Dendritic cell treated with granulocyte-macrophage colony-stimulating factor and Interleukin-4, amounts not matched to agents 40 ng/mL and 50 ng/mL, for 4 days (primary cell): ENCODE measurements at regions not wholly inside any gene's neighbourhood (a gene's known extent, or its start where the extent isn't known, plus 50 kb on each side); places are given as distances from the start of the nearest gene placed in this dataset.
"Not testable (repeated sequence)": the region's sequence is repeated elsewhere in the genome, so short reads cannot be mapped to it uniquely, and the experiment has no call there.

Source experiments
- H3K27ac Mint-ChIP-seq: one replicate; pipeline ENCODE4 v1.8.0; 2022; ENCODE audit warnings: mild to moderate bottlenecking, mixed read lengths
- H3K27me3 Mint-ChIP-seq: one replicate; pipeline ENCODE4 v1.8.0; 2022; ENCODE audit warnings: mild to moderate bottlenecking, mixed read lengths
- H3K36me3 Mint-ChIP-seq: one replicate; pipeline ENCODE4 v1.8.0; 2022; ENCODE audit warnings: low read depth, mixed read lengths
- H3K4me1 Mint-ChIP-seq: one replicate; pipeline ENCODE4 v1.8.0; 2022; ENCODE audit warnings: low read depth, mixed read lengths
- H3K4me3 Mint-ChIP-seq: one replicate; pipeline ENCODE4 v1.8.0; 2022; ENCODE audit warnings: mild to moderate bottlenecking, moderate library complexity, mixed read lengths
- H3K9me3 Mint-ChIP-seq: one replicate; pipeline ENCODE4 v1.8.0; 2022; ENCODE audit warnings: mixed read lengths
- intact Hi-C: fragments of 100-400 bp; cut with micrococcal nuclease; formaldehyde crosslinking; loops from one replicate; pipeline ENCODE4 v1.15.0; 2022

DNA sequence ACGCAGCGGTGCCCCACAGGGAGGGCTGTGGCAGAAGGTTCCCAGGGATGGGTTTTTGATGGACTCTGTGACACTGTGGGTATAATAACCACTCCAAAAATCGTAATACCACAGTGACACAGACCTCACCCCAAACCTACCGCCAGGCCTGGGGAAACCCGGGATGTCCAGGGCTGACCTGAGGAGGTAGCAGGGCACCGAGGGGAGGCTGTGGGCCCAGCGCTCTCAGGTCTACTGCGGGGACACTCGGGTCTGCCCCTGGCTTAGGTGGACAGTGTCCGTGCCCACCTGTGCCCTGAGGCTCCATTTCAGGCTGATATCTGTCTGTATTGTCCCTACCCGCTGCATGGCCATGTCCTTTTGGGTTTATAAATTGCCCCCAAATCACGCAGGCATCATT is 387.9 kb downstream of the TMEM121 start:
- H3K27ac Mint-ChIP-seq, H3K4me1 Mint-ChIP-seq, H3K36me3 Mint-ChIP-seq, intact Hi-C loops, H3K4me3 Mint-ChIP-seq: not testable (repeated sequence)
- Mint-ChIP-seq H3K9me3 (peaks cover 14% of the 10 kb centered on the region), H3K27me3 (peaks cover 45% of the 10 kb centered on the region)

DNA sequence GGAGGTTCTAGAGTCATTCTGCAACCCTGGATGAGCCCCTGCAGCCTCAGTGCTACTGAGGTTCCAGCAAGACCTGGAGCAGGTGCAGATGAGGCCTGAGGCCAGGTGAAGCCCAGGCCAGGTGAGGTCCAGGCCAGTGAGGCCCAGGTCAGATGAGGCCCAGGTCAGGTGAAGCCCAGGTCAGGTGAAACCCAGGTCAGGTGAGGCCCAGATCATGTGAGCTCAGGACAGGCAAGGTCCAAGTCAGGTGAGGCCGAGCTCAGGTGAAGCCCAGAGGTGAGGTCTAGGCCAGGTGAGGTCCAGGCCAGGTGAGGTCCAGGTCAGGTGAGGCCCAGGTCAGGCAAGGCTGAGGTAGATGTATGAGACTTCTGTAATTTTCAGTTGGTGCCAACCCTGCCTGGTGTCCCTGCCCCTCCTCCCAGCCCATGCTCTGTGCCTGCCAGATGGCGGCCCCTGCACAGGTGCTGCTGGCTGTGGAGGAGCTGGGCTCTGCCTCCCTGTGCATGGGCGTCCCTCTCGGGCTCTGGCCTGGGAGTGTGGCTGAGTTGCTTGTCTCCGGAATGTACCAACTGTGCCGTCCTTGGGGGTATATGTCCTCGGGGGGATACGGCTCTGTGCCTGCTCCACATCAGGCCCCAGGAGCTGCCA is 388.5 kb downstream of the TMEM121 start:
- Mint-ChIP-seq H3K36me3 (no peaks in the 10 kb centered on the region), H3K27me3 (peaks cover 39% of the 10 kb centered on the region), H3K27ac (no peak overlapping the region), H3K9me3 (peaks cover 14% of the 10 kb centered on the region), H3K4me3 (no peak overlapping the region), H3K4me1 (no peaks in the 10 kb centered on the region)
- intact Hi-C loops = no loop called here

- H3K4me1 Mint-ChIP-seq, H3K27ac Mint-ChIP-seq, intact Hi-C loops, H3K36me3 Mint-ChIP-seq, H3K4me3 Mint-ChIP-seq: not testable (repeated sequence)
- peaks cover 14% of the 10 kb centered on the region for H3K9me3 Mint-ChIP-seq
- H3K27me3 Mint-ChIP-seq = peaks cover 32% of the 10 kb centered on the region
These were observed 389.2 kb downstream of the TMEM121 start for GRCh38 chr14:105915546-105915945.

- intact Hi-C loops, H3K4me3 Mint-ChIP-seq, H3K27ac Mint-ChIP-seq, H3K36me3 Mint-ChIP-seq, H3K4me1 Mint-ChIP-seq: not testable (repeated sequence)
- Mint-ChIP-seq H3K9me3 (peaks cover 14% of the 10 kb centered on the region), H3K27me3 (peaks cover 16% of the 10 kb centered on the region)
These were observed 391.0 kb downstream of the TMEM121 start for GRCh38 chr14:105917136-105917932.

GRCh38 chr14:105917933-105918436 is 391.6 kb downstream of the TMEM121 start:
- H3K36me3 Mint-ChIP-seq = no peaks in the 10 kb centered on the region
- no peak overlapping the region for H3K27ac Mint-ChIP-seq
- intact Hi-C loops = no loop called here
- H3K4me1 Mint-ChIP-seq = no peaks in the 10 kb centered on the region
- no peak overlapping the region for H3K4me3 Mint-ChIP-seq
- peaks cover 14% of the 10 kb centered on the region for H3K9me3 Mint-ChIP-seq
- peaks cover 16% of the 10 kb centered on the region for H3K27me3 Mint-ChIP-seq

DNA sequence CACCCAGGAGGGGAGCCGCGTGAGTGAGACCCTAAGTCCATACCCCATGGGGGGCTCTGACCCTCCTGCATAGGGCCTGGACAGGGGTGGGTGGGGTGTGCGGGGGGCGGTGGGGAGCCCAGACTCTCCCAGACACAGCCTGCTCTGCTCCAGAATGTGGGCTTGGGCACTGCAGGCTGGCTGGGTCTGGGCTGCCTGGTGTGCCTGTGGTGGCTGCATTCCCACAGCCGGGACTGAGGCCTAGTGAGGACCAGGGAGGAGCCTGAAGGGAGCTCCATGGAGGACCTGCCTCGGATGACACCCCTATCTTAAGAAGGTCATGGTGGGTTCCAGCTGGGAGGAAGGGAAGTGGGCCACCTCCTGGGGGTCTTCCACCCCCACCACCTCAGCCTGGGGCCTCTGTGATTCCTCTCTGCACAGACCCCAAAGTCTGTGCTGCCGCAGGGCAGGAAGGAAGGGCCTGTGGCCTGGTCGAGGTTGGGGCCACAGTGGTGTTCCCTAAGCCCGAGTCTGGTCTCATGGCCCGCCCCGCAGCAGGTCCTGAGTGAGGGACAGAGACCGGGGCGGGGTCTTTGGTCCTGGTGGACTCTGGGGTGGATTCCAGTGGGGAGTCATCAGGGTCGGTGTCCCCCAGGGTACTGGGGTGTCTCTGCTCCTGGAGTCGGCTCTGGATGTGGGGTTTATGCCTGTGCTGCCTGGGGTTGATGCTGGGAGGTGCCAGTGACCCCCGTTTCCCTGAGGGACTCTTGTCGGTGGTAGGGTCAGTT is 392.3 kb downstream of the TMEM121 start:
- H3K4me1 Mint-ChIP-seq = no peaks in the 10 kb centered on the region

DNA sequence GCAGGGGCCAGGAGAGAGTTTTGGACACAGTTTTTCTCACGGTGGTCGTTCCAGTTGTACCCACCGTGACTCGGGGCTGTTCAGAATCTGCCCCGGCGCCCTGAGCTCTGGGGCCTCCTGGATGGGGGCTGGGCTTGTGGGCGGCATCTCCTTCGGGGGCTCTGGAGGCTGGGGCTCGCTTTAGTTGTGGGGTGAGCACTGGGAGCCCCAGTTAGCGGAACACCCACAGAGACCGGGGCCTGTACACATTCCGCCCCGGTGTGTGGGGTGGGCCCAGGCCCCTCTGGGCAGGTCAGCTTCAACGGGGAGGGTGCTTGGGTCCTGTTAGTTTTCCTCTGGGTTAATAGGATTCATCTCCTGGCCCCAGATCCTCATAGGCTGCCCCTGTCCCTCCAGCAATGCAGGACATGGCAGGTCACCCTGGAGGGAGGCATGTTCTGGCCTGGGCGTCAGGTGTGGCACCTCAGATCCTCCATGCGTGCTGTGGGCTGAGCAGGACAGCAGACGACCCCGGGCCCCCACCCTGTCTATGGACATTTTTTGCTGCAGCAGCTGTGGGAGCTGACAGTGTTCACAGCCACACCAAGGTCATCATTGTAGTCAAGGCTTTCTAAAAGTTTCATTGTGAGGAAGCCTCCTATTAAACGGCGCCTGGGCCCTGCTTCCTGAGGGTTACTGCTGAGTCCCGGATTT is 393.2 kb downstream of the TMEM121 start:
- H3K4me3 Mint-ChIP-seq = no peak overlapping the region
- no peaks in the 10 kb centered on the region for H3K36me3 Mint-ChIP-seq
- intact Hi-C loops = no loop called here
- H3K27ac Mint-ChIP-seq = no peak overlapping the region
- H3K27me3 Mint-ChIP-seq = peaks cover 16% of the 10 kb centered on the region
- no peaks in the 10 kb centered on the region for H3K4me1 Mint-ChIP-seq
- peaks cover 14% of the 10 kb centered on the region for H3K9me3 Mint-ChIP-seq

More for the DNA sequence above, 392.3 kb downstream of the TMEM121 start:
- Mint-ChIP-seq H3K9me3 (peaks cover 14% of the 10 kb centered on the region), H3K27ac (no peak overlapping the region), H3K4me3 (no peak overlapping the region), H3K36me3 (no peaks in the 10 kb centered on the region), H3K27me3 (peaks cover 16% of the 10 kb centered on the region)
- intact Hi-C loops = no loop called here

GRCh38 chr14:105920151-105920700 is 393.8 kb downstream of the TMEM121 start:
- H3K36me3 Mint-ChIP-seq, H3K4me3 Mint-ChIP-seq, H3K27ac Mint-ChIP-seq, H3K4me1 Mint-ChIP-seq, intact Hi-C loops: not testable (repeated sequence)
- Mint-ChIP-seq H3K27me3 (peaks cover 16% of the 10 kb centered on the region), H3K9me3 (peaks cover 14% of the 10 kb centered on the region)

GRCh38 chr14:105920803-105921755 is 394.7 kb downstream of the TMEM121 start:
- H3K4me3 Mint-ChIP-seq, intact Hi-C loops, H3K27ac Mint-ChIP-seq, H3K36me3 Mint-ChIP-seq, H3K4me1 Mint-ChIP-seq, H3K9me3 Mint-ChIP-seq: not testable (repeated sequence)
- H3K27me3 Mint-ChIP-seq = peaks cover 17% of the 10 kb centered on the region

DNA sequence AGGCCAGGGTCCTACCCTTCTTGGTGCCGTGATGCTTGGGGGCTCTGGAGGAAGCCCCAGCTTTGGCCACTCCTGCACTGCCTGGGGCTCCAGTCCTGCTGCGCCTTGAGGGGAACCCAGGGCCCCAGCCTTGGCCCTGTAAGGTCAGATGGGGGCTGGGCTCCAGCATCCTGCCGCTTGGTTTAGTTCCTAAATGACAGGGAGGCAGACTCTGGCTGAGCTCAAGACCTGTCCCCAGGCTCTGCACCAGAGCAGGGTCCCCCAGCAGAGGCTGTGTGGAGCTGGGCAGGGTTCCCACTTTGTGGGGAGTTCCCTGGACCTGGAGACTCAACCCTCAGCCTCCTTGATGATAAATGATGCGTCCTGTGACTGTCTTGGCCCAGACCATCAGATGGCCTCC is 395.4 kb downstream of the TMEM121 start:
- H3K36me3 Mint-ChIP-seq, H3K27ac Mint-ChIP-seq, H3K4me3 Mint-ChIP-seq, intact Hi-C loops, H3K9me3 Mint-ChIP-seq, H3K4me1 Mint-ChIP-seq: not testable (repeated sequence)
- peaks cover 18% of the 10 kb centered on the region for H3K27me3 Mint-ChIP-seq

DNA sequence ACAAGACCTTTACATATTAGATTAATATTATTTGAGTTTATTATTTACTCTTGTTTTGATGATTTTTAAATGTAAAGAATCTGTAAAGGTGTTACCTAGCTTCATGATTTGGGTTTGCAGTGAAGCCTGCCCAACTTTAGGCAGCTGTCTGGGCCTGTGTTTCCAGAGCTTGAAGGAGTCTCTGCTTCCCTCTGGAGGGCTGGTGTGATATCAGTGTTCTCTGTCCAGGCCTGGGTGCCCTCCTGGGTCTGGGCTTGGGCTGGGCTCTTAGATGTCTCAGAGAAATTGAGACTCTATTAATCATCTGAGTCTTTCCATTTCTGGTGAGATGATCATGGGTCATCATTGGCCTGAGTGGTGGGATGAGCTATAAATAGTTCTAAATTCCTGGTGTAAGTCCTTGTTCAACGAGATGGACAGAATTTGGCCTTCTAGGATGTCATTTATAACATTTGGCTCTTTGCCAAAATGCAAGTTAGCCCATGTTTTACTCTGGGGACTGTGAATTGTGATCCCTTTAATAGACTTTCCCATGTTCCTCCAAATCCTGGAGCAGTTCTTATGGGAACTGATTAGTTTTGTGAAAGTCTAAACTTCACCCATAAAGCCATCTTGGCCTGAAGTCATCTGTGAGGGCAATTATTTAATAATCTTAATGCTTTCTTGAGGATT is 397.3 kb downstream of the TMEM121 start:
- H3K27ac Mint-ChIP-seq, H3K4me1 Mint-ChIP-seq, H3K36me3 Mint-ChIP-seq, intact Hi-C loops, H3K4me3 Mint-ChIP-seq, H3K9me3 Mint-ChIP-seq: not testable (repeated sequence)
- H3K27me3 Mint-ChIP-seq = peaks cover 26% of the 10 kb centered on the region

DNA sequence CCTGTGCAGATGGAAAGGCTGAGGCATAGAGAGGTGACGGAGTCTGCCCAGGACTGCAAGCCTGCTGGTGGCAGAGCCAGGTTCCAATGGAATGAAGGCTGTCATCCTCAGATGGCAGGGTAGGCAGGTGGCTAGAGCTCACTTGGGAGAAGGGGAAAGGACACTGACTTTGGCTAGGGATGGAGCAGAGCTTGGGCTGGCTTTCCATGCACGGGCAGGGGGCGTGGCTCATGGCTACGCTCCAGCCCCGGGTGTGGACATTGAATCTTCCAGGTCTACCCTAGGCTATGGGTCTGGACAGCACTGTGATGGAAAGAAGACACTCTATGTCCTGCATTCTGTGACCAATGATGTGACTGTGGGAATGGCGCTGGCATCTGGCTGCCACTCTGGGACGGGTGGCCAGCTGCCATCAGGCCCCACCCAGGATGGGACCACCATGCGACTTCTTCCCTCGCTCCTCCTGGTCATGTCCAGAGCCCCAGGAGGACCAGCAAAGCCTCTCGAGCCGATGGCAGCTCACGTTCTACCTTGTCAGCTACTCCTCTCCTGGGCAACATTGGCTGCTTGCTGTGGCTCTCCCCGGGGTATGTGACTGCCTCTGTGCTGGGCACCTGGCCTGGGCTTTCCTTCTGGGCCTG is 398.7 kb downstream of the TMEM121 start:
- Mint-ChIP-seq H3K4me1 (no peaks in the 10 kb centered on the region), H3K9me3 (no peaks in the 10 kb centered on the region), H3K4me3 (no peak overlapping the region), H3K27me3 (peaks cover 40% of the 10 kb centered on the region), H3K36me3 (no peaks in the 10 kb centered on the region), H3K27ac (no peak overlapping the region)
- intact Hi-C loops = no loop called here
